Right lobe of liver (tissue), 6 donors: ENCODE measurements at regions not wholly inside any gene's neighbourhood (a gene's known extent, or its start where the extent isn't known, plus 50 kb on each side); places are given as distances from the start of the nearest gene placed in this dataset.

Source experiments
- ATAC-seq, 4 donors: fragments of 200-7000 bp; cut with Tn5 transposase; one replicate each; pipeline ENCODE4 v1.9.1; 2020; ENCODE audit warnings: mild to moderate bottlenecking in 4 of 4, moderate library complexity in 4 of 4
- DNase-seq, 3 donors: peaks; one replicate each; pipeline ENCODE4 v3.0.0-alpha.2; 2020
- H3K27ac ChIP-seq, 3 donors: fragments of 200-600 bp; one replicate each; pipeline ENCODE4 v1.8.0; 2022
- H3K27me3 ChIP-seq, 2 donors: fragments of 200-600 bp; one replicate each; pipeline ENCODE4 v1.8.0; 2022
- H3K36me3 ChIP-seq, 4 donors: fragments of 200-600 bp; sonication (generic) in 1 of 4; one replicate each; pipeline versions ENCODE4 v1.5.1 to v1.8.0; 2017 to 2022; ENCODE audit warnings: control low read depth in 1 of 4
- H3K4me1 ChIP-seq, 4 donors: fragments of 200-600 bp; sonication (generic) in 1 of 4; one replicate each; pipeline versions ENCODE4 v1.5.1 to v1.8.0; 2017 to 2022; ENCODE audit warnings: control low read depth in 1 of 4
- H3K4me3 ChIP-seq, 3 donors: fragments of 200-600 bp; one replicate each; pipeline ENCODE4 v1.8.0; 2022
- H3K9me3 ChIP-seq, 4 donors: fragments of 200-600 bp; sonication (generic) in 1 of 4; one replicate each; pipeline versions ENCODE4 v1.5.1 to v1.8.0; 2017 to 2022; ENCODE audit warnings: control low read depth in 1 of 4
- POLR2A ChIP-seq: fragments of 450-650 bp; IDR thresholded peaks from one replicate; pipeline ENCODE4 v1.6.1; 2017; ENCODE audit warnings: antibody characterized with exemption, mild to moderate bottlenecking
- WGBS: methylation state at CpG from one replicate; pipeline ENCODE4 v1.1.6; 2018; ENCODE audit warnings: low coverage, low lambda C conversion rate; ENCODE audit not compliant: insufficient coverage; ENCODE audit errors: missing lambda C conversion rate; 5-methylcytosine and 5-hydroxymethylcytosine counted together
- intact Hi-C, 2 donors: fragments of 100-400 bp; cut with DNase I; formaldehyde crosslinking; loops; one replicate each; pipeline versions ENCODE4 v1.11.2 to v1.14.1; 2022
- TF ChIP-seq, protein P1 (sequence below), 4 donors: fragments of 200-600 bp in 3 of 4; fragments of 450-650 bp in 1 of 4; IDR thresholded peaks; one replicate each; pipeline versions ENCODE4 v1.5.1 to v1.8.0; 2016 to 2022; ENCODE audit warnings: antibody characterized with exemption in 4 of 4, mild to moderate bottlenecking in 2 of 4
- donor health status: DM: no; HTN: yes; CAD: no.
- donor health status: DM: no; HTN: no; CAD: no.
- donor health status: DM: no; HTN: no; CAD: no.
- donor health status: DM: no; HTN: yes; CAD: no.
- donor health status: DM: no; HTN: yes; CAD: no.

DNA sequence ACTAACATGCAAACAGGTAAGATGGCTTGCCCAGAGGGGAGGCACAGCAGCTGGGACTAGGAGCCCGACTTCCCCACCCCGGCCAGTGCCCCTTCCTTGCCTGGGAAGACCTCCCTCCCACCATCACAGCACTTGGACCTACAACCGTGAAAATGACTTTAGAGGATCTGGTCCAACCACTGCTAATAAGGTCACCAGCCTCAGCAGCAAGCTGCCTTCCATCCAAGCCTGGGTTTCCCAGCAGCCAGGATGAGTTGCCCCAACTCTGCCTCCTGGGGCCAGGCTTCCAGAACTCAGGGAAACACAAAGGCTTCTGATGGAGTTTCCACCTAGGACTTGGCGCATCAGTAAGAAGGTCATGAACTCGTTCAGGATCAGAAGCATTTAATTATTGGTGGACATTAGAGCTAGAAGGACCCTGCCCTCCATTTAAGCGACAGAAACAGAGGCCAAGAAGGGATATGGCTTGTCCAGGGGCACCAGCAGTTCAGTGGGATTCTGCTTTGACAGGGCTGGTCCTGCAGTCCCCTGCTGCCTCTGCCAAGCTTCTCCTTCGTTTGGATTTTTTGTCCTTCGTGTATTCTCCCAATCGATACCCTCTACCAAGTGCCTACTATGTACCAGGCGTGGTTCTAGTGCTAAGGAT lies 403.0 kb upstream of the ID2 start:
- DNase-seq = no peak

DNA sequence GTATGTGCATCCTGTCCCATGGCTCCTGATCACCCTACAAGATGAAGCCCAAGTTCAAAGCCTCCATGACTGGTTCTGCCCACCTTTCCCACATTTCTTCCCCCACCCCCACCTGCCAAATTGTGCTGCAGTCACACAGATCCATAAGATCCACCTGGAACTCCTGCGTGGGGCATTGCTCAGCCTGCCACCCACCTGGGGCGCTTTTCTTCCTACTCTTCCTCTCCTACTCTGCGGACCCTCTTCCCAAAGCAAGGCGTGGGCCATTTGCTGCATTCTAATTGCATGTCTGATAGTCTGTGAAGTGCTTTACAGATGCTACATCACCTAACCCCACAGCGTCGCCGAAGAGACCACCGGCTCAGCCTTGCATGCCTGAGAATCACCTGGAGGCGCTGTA lies 402.4 kb upstream of the ID2 start:
- no peaks in the 10 kb centered on the region for H3K27me3 ChIP-seq
- TF ChIP-seq, protein P1, sequence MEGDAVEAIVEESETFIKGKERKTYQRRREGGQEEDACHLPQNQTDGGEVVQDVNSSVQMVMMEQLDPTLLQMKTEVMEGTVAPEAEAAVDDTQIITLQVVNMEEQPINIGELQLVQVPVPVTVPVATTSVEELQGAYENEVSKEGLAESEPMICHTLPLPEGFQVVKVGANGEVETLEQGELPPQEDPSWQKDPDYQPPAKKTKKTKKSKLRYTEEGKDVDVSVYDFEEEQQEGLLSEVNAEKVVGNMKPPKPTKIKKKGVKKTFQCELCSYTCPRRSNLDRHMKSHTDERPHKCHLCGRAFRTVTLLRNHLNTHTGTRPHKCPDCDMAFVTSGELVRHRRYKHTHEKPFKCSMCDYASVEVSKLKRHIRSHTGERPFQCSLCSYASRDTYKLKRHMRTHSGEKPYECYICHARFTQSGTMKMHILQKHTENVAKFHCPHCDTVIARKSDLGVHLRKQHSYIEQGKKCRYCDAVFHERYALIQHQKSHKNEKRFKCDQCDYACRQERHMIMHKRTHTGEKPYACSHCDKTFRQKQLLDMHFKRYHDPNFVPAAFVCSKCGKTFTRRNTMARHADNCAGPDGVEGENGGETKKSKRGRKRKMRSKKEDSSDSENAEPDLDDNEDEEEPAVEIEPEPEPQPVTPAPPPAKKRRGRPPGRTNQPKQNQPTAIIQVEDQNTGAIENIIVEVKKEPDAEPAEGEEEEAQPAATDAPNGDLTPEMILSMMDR (IDR thresholded peaks at IDR 0.05) = no peak
- TF ChIP-seq POLR2A = no peak
- intact Hi-C loops = no loop called here
- H3K36me3 ChIP-seq = no peaks in the 10 kb centered on the region
- DNase-seq (no peak), ATAC-seq (no peak)
- H3K27ac ChIP-seq = no peak overlapping the region
- H3K4me1 ChIP-seq = peaks cover 0 to 8% (median 0%) of the 10 kb centered on the region in 4 donors
- no peak overlapping the region for H3K4me3 ChIP-seq
- H3K9me3 ChIP-seq = no peaks in the 10 kb centered on the region
- WGBS = 75% methylated on average over 4 of the region's 9 CpGs

More for the DNA sequence above, 403.0 kb upstream of the ID2 start:
- intact Hi-C loops = no loop called here
- 92% methylated on average over 6 of the region's 10 CpGs for WGBS
- H3K4me3 ChIP-seq = no peak overlapping the region
- no peaks in the 10 kb centered on the region for H3K27me3 ChIP-seq
- no peaks in the 10 kb centered on the region for H3K9me3 ChIP-seq
- TF ChIP-seq, protein P1 (IDR thresholded peaks at IDR 0.05) = no peak
- no peak for TF ChIP-seq POLR2A
- H3K4me1 ChIP-seq = peaks cover 0 to 8% (median 0%) of the 10 kb centered on the region in 4 donors
- H3K36me3 ChIP-seq = no peaks in the 10 kb centered on the region
- no peak for ATAC-seq
- no peak overlapping the region for H3K27ac ChIP-seq

DNA sequence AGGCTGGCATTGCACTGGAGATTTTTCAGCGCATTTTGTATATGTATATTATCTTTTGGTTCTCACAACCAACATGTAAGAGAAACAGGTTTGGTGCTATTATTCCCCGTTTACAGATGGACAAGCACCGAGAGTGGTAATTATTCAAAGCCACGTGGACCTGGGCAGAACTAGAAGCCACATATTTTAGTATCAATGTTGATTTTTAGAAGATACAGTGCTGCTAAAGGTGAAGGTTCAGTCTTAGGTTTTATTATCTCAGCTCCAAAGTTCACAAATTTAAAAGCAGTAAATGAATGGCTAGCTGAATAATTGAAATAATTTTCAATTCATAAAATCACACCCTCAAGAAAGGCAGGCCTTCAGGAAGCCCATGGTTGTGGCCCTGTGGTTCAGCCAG lies 400.6 kb upstream of the ID2 start:
- H3K9me3 ChIP-seq = no peaks in the 10 kb centered on the region
- H3K4me3 ChIP-seq = no peak overlapping the region
- ATAC-seq (peak; percentile 20 to 76 (median 38)), DNase-seq (no peak)
- TF ChIP-seq, protein P1 (IDR thresholded peaks at IDR 0.05) = no peak
- no peak for TF ChIP-seq POLR2A
- peaks cover 0 to 8% (median 0%) of the 10 kb centered on the region in 4 donors for H3K4me1 ChIP-seq
- intact Hi-C loops = no loop called here
- WGBS = 35% methylated on average over 4 of the region's 4 CpGs
- no peaks in the 10 kb centered on the region for H3K27me3 ChIP-seq
- no peak overlapping the region for H3K27ac ChIP-seq
- no peaks in the 10 kb centered on the region for H3K36me3 ChIP-seq

DNA sequence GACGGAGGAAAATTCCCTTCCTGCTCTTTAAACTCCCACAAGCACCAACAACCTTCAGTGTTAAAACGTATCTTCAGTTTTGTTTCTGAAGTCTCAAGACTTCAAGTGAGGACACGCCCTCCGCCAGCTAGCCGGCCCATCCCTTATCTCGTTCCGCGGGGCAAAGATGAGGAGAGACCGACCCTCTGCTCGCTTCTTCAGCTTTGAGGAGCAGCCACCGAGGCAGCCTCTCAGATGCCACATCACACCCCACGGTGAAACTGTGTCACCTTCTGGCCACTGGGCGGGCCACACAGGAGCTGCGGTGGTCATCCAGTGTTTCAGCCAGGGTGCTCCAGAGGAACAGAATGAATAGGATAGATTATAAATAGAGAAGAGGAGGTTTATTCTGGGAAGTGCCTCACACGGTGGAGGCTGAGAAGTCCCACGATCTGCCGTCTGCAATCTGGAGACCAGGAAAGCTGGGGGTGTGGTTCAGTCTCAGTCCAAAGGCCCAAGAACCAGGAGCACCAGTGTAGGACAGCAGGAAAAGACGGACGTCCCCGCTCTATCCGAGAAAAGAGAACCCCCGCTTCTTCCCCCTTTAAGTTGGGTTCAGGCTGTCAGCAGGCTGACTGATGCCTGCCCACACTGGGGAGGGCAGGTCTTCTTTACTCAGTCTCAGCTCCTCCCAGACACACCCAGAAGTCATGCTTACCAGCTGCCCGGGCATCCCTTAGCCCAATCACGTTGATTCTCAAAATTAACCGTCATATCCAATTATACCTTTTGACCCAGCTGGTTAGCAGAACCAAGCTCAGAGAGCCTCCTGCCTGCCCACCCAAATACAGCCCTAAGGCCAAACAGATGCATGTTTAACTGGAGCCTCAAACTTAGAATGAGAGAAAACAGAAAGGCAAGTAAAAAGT lies 399.7 kb upstream of the ID2 start:
- H3K4me3 ChIP-seq = no peak overlapping the region
- WGBS = 74% methylated on average over 17 of the region's 25 CpGs
- H3K4me1 ChIP-seq = peaks cover 0 to 8% (median 0%) of the 10 kb centered on the region in 4 donors
- no peaks in the 10 kb centered on the region for H3K36me3 ChIP-seq
- H3K27me3 ChIP-seq = no peaks in the 10 kb centered on the region
- H3K27ac ChIP-seq = peak overlapping the region in 1 of 3 donors; percentile 10
- TF ChIP-seq POLR2A = no peak
- TF ChIP-seq, protein P1 (IDR thresholded peaks at IDR 0.05) = no peak
- DNase-seq = no peak
- no peaks in the 10 kb centered on the region for H3K9me3 ChIP-seq
- peak in 3 of 4 donors; percentile 24 to 42 (median 39) for ATAC-seq
- intact Hi-C loops = no loop called here
